GM19455 (cell line): ENCODE measurements at regions not wholly inside any gene's neighbourhood (a gene's known extent, or its start where the extent isn't known, plus 50 kb on each side); places are given as distances from the start of the nearest gene placed in this dataset.

Experiments
- ATAC-seq: cut with Tn5 transposase; IDR thresholded peaks from one replicate; pipeline ENCODE4 v1.9.1; 2021; ENCODE audit not compliant: unreplicated experiment

DNA sequence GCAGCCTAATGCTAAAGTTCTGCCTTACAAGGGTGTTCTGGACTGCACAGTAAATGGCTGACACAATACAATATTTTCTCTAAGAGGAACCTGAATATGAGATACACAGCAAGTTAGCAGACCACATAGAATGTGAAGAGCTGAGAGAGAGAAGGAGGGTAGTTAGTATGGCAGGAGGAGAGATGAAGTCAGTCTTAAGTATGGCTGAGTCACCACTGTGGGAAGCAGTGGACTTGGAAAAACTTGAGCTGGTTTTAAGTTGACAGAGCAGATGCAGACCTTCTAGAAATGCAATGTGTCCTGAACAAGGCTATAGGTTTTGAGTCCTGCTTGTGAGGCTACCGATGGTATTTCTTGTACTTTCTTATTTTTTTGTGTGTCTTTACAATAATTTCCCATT, 172.5 kb downstream of the SH2D1A start:
- ATAC-seq, result no peak

DNA sequence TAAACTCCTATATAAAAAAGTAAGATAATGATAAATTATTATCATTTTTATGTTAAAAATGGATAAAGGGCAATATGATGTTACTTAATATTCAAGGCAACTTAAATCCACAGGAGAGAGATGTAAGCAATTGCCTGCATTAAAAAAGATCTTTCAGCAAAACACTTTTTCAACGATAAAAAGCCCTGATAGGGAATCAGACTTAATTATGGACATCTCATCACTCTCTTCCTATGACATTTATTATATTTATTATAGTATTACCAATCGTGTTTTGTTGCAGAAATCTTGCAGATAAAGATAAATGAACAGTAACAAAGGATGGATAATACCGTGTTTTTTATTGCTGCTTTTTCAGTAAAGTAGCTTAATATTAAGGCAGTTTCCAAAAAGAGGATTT, 178.5 kb downstream of the SH2D1A start:
- ATAC-seq, result no peak

DNA sequence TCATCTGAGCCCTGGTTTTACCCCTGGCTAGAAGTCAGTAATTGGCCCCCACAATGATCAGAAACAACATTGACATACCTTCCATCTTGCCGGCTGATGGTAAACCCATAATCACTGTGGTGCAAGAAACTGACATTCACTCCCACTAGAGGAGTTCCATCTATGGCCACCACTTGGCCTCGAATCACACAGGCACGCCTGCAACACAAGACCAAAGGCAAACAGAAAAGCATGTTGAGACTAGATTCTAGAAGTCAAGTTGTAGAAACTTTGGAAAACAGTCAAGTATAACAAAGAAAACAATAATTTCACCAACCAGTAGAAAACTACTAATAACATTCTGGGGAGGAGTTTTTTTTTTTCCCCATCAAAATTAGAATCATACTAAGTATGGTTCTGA, 183.4 kb downstream of the SH2D1A start:
- ATAC-seq, result no peak

DNA sequence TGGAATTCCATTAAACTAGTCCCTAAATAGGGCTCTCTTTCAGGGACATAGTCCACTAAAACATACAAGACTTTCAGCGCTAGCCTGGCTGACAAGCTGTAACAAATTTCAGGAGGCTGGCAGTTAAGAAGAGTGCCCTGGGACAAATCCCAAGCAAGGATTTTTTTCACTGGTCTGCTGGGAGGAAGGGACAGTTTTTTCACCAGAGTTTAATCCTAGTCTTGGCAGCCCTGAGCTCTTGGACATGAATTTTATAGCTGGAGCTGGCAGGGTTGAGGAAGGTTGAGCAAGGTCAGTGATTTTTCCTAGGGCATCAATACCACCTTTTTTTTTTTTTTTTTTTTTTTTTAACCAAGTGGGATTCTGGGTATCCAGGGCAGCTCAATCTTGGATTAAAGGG, 184.4 kb downstream of the SH2D1A start:
- no peak for ATAC-seq

DNA sequence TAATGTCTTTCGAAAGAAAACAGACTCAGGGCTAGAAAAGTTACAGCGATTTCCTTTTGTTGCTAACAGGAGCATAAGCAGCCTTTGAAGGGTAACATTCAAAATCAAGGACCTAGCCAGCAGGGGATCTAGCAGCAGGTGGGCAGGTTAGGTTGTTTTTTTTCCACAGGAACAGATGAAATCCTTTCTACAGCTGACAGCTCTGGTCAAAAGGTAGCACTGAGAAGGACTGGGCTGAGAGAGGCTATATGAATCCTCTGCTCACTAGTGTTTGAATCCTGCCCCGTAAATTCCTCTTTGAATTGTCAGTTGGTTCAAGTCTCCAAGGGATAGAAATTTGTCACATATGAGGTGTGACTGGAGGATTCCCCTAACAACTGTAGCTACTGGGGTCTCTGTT, 188.2 kb downstream of the SH2D1A start:
- ATAC-seq, result no peak

DNA sequence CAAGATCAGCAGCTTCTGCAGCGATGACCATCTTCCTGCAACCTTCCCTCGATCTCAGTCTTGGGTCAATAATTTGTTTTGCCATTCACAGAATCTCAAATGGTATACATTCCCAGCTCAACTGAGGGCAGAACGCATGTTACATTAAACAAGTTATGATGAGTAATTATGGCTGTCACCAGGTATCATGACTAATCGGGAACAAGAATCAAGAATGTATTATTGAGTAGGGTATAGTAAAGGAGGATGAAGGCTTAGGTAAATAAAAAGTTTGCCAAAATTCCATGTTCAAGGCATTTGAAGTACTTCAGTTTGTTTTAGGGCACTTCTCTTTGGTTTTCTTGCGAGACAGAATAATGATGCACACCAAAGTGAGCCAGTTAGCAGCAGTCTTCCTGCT, 194.1 kb downstream of the SH2D1A start:
- ATAC-seq, result no peak

DNA sequence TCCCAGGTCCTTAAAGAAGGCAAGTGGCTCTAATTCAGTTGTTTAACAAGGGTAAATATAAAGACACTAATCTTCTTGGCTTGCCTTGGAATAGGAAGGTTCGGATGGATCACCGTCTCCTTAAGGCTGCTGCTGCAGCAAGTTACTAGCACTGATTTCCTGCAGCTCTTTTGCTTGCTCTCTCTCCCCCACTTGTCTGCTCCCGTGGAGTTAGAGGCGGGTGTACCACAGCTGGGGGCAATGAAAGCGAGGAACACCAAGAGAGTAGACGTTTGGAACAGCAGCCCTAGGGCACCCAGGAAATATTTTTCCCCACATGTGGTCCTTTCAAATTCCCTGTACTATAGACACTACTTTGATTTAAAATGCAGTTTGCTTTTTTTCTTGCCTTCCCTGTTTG, 202.2 kb downstream of the SH2D1A start:
- ATAC-seq, result no peak

DNA sequence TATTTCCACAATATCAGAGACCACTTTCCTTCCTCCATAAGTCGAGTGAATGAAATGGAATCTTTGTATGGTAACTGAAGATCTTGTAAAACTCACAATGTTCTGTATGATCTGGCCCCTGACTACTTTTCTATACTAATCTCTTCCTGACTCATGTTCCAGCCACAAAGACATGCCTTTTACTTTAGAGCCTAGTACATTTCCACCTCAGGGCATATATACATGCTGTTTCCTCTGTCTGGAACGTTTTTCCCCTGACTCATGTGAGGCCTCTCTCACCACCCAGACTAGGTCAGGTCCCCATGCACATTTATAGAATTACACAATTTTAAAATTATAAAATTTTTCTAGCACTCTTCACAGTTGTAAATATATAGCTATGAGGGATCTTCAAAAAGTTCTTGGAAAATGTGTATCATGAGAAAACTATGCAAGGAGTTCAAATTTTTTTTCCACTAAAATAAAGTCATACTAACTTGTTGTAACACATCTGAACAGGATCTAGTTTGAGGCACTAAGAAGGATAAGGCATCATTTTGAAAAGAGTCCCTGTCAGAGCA, 208.8 kb downstream of the SH2D1A start:
- ATAC-seq, result no peak

DNA sequence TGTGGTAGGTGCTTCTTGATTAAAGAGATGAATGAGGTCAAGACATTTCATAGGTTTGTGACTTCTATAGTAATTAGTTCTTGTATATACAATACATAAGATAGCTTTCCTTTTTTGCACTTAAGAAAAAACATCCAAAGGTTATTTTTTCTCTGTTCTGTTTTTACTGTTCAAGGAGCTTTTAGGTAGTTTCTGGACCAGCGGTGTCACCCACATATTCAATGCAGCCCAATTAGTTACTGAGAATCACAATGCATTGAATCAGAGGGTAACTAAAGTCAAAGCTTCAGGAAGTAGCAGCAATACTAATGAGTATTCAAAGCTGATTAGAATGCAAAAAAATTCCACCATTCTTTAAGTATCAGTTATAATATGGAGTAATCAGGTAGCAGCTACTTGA, 211.6 kb downstream of the SH2D1A start:
- ATAC-seq, result no peak

DNA sequence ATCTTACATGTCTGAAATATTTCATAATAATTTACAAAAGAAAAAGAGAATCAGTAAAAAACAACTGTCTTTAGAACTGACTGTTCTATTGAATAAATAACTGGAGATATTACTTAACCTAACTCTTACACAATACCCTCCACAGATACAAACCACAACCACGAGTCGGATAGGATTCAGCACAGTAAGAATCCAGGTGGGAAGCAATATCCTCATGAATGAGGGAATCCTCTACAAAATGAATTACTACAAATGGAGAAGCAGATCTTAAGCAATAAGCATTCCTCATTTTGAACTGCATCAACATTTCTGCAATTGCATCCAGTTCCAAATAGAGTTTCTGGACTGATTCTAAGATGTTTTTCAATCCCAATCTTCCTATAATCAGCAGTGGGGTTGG, 227.1 kb downstream of the SH2D1A start:
- ATAC-seq, result no peak

DNA sequence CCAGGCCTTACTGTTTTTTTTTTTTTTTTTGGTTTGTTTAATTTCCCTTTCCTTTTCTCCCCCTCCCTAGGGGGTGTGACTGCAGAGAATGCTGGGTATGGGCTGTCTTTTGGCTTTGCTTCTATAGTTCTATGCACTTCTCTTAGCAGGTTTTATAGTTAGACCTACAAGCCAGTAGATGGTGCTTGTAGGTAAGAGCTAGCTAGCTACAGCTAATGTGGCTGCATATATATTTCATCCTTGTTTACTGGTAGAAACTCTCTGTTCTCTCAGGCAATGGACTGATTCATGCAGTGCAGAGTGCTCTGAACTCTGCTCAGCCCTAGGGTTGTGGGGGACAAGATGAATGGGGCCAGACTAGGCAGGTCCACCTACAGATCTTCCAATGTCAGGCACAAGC, 246.4 kb downstream of the SH2D1A start:
- no peak for ATAC-seq

DNA sequence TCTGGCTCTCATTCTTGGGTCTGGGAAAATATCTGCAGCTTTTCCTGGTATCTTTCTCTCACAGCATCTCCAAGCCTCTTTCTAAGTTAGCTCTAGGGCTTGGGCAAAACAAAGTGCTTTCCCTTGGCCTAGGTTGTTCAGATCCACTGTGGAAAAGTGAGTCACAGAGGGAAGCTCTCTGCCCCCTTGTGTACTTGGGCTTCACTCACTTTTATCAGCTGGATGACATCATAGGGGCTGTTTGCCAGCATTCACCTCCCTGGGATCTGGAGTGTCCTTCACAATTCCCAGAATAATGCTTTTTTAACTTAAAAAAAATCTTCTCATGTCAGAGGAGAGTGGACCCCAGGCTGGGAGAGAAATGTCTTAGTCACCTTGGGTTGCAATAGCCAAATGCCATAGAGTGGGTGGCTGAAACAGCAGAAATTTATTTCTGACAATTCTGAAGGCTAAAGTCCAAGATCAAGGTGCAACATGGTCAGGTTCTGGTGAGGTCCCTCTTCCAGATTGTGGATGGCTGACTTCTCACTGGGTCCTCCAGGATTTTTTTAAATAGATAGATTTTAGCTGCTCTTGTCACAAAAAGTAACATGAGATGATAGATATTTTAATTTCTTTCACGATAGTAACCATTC, 247.8 kb downstream of the SH2D1A start:
- no peak for ATAC-seq

DNA sequence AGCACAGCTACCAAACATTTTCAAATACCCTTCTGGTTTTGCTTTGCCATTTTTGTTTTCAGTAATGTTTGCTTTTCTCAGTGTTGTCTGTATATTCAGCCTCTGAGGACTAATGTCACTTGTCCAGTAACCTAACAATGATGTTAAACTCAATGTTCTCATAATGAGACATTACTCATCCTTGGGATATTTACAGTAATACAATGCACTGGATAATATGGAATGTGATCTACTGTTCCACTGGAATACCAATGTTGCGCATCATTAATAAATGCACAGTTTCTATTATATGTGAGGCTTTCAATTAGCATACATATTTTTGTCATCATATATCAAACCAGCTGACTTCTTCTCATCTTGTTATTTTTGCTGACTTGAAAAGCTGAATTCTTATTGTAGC, 259.1 kb downstream of the SH2D1A start:
- ATAC-seq, result no peak

DNA sequence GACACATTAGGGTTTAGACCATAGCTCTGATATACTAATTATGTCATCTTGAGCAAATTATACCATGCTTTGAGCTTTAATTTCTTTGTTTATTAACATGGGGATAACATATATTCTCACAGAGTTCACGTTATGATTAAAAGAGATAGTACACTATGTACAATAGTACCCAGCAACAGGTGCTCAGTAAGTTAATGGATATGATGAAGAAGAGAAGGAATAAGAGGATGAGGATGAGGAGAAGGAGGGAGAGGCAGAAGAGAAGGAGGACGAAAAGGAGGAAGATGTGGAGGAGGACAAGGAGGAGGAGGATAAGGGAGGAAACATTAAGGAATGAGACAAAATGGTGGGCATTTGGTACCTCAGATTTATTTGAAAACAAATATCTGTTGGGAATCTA, 260.4 kb downstream of the SH2D1A start:
- no peak for ATAC-seq

DNA sequence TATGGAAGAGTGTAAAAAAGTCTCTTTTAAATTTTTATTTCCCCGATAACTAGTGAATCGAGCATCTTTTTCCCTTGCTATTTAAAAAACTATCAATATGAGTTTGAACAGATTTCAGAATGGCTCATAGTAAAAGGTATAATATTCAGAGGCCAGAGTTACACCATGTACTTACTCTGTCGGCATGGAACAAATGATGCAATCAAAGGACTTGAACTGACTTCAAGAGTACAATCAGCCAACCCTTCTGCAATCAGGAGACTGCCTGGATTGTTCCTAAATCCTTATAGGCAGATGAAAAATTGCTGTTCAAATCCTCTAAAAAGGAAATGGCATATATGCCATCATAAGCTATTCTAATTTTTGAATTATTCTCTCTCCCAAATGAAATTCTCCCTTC, 273.3 kb downstream of the SH2D1A start:
- ATAC-seq, result no peak

DNA sequence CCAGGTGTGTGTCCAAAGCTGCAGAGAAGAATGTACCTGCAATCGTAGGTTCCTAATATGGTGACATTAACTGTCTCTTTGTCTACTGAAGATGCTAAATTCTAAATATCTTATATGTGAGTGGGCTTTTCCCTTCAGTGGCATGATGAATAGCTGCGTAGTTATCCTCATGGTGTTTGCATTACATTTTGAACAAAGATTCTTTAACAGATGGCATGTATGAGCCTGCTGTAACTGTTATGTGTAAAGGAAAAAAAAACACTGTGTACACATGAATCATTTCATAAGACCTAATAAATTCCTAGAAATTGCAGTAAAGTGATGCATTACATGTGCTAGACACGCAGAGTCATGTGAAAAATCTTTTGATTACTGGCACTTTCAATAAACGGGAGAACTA, 288.0 kb downstream of the SH2D1A start:
- no peak for ATAC-seq

DNA sequence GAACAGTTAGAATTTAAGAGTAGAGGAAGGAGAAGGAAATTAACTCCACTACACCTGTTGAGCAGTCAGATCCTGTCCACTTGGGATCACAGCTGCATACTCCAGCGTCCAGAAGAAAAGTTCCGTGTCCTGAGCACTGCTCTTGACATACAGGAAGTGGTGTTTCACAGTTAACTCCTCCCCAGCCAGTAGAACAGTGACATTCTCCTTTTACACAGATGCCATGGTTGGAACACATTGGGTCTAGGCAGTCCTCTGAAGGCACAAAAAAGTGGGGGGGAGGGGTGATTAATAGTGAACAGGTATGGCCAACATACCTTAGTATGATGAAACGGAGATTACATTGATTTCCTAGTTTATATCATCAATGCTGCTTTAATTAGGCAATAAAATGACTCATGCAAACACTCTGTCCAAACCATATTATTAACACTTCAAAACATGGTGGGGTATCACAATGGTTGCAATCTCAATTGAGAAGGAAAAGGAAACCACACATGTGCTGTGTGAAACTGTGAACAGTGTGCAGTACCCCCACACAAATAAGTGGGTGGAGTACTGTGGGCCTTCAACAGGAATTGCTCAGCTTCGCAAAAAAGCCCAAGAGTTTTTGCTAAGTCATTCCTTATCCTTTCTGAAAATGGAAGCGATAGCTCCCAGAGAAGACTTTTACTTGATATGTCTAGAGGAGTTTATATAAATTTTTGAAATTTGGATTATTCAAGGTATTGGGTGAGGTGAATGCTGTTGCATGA, 295.6 kb downstream of the SH2D1A start:
- no peak for ATAC-seq

DNA sequence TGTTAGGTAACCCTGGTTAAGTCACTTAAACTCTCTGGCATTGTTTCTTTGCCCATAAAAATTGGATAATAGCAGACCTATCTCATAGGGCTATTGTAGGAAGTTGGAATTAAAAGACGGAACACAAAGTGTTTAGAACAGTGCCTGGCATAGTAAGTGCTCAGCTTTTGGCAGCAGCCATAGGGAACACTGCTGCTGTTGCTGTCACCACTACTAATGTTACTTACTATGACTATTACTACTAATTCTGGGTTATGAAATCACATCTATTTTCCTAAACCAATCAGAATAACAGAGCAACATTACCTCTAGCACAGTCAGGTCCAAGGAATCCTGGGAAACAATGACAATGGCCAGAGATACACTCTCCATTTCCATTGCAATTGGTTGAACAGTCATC, 300.0 kb downstream of the SH2D1A start:
- ATAC-seq, result no peak

DNA sequence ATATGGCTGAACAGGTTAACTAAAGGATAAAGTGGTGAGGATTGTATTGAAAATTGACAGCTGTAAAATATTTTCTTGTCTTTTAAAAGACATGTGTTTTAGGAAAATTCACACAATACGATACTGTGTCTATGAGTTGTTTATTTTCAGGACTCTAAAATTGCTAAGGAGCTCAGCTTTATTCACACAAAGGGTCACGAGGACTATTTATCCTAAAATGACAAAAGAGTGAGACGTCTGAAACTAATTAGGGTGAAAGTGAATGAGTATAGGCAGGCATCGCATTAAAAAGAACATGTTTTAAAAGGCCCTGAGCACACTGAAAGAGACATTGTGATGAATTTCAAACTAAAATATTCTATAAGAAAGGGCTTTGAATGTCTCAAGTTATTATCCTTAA, 304.7 kb downstream of the SH2D1A start:
- ATAC-seq, result no peak

DNA sequence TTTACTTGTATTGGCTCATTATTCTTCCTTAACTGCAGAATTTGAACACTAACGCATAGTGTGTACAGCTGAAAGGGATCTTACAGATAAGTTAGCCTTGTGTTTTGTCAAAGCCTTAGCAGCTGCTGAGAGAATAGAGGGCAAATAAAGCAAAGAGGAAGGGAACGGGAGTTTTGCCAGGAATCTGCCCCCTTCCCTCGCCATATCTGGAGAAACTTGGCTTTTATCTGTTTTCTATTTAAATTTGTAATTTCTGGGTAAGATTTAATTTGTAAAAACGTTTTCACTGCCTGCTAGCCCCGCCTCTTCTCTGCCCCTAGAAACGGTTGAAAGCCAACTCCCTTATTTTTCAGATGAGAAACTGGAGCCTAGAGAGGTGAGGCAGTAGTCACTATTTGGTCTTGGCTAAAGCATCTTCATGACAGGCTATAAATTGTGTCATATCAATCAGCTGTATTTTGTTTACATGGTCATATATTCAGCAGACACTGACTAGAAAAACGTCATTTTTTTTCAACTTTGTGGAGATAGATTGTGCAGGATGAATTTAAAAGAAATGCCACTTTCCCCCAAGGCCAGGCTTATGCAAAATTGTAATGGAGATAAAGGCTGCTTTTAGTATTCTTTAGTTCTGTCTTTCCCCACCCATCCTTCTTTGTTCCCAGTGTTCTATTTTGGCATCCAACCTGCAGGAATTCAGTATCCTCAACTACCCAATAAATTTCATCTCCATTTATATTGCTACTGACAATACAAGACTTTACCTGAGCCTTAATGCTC, 319.4 kb downstream of the SH2D1A start:
- no peak for ATAC-seq

DNA sequence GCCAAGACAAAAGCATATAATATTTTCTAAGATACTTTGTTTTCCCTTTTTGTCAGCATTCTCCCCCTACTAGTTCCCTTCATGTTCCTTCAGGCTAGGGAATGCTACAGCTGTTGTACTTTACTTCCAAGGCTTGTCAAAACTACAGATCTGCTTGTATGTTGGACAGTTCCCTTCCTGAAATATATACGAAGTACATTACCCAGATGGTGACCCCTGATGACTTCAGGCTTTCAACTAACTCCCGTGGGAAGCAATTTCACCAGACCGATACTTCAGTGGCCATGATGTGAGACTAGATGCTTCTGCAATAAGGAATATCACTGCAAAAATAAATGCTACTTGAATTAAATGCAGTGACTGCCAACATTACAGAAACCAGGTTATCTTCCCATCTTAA, 332.8 kb downstream of the SH2D1A start:
- ATAC-seq, result no peak

DNA sequence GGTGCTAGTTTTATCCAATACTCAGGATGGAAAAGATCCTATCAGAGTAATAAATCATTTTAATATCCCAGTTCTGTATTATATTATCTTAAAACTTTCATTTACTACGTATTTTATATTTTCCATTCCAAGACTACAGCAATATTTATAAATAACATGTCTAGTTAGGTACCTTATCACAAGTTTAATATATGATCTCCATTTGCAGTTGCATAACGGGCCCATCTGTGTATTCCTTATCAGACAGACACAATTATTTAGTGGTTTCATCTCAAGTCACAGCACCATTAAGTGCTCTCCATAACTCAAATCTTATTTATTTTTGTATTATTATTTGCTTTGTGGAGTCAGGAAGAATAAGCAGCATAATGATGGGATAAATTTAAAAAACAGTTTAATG, 333.9 kb downstream of the SH2D1A start:
- ATAC-seq, result no peak
